WERI-Rb-1 (cell line): ENCODE measurements at regions not wholly inside any gene's neighbourhood (a gene's known extent, or its start where the extent isn't known, plus 50 kb on each side); places are given as distances from the start of the nearest gene placed in this dataset.

Experiments
- DNase-seq: peaks from one replicate; pipeline ENCODE4 v3.0.0-alpha.2; 2020
- H3K27ac ChIP-seq: fragments of 250-450 bp; sonication (Bioruptor Pico); 2 replicates; pipeline ENCODE4 v1.5.1; 2020; ENCODE audit warnings: mild to moderate bottlenecking, moderate library complexity
- H3K27me3 ChIP-seq: fragments of 250-450 bp; sonication (Bioruptor Pico); 2 replicates; pipeline ENCODE4 v1.5.1; 2021; ENCODE audit warnings: mild to moderate bottlenecking, low read depth, moderate library complexity; ENCODE audit not compliant: insufficient read depth, severe bottlenecking
- H3K36me3 ChIP-seq: fragments of 250-450 bp; sonication (Bioruptor Pico); 2 replicates; pipeline ENCODE4 v1.5.1; 2020; ENCODE audit warnings: mild to moderate bottlenecking, moderate library complexity
- H3K4me3 ChIP-seq: 2 replicates; pipeline ENCODE4 v1.5.1; 2011; ENCODE audit warnings: low read depth, mild to moderate bottlenecking, control low read depth, low read length
- H3K9me3 ChIP-seq: fragments of 250-450 bp; sonication (Bioruptor Pico); 2 replicates; pipeline ENCODE4 v1.5.1; 2021; ENCODE audit warnings: mild to moderate bottlenecking, moderate library complexity; ENCODE audit not compliant: severe bottlenecking
- TF ChIP-seq, protein P1 (sequence below): IDR thresholded peaks from 2 replicates; pipeline ENCODE4 v1.5.1; 2011; ENCODE audit warnings: low read depth, mild to moderate bottlenecking, control low read depth, inconsistent platforms, low read length

DNA sequence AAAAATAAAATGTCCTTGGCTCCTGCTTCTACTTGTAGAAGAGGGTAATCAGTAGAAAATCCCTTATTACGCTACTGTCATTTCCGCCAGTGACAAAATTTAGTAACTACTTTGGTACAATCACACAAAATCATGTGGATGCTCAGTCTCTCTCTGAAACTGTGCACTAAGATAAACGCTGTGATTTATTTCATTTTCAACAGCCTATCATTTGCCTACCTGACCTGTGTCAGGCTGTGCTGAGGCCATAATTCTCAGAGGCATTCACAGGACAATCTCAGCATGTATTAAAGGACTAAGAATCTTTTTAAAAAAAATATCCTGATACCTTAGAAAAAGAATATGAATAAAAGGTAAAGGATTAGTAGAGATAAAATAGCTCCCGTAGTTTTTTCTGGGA is 226.0 kb downstream of the RASSF9 start:
- H3K36me3 ChIP-seq = no peaks in the 10 kb centered on the region
- no peak for DNase-seq
- H3K9me3 ChIP-seq = no peaks in the 10 kb centered on the region
- TF ChIP-seq, protein P1, sequence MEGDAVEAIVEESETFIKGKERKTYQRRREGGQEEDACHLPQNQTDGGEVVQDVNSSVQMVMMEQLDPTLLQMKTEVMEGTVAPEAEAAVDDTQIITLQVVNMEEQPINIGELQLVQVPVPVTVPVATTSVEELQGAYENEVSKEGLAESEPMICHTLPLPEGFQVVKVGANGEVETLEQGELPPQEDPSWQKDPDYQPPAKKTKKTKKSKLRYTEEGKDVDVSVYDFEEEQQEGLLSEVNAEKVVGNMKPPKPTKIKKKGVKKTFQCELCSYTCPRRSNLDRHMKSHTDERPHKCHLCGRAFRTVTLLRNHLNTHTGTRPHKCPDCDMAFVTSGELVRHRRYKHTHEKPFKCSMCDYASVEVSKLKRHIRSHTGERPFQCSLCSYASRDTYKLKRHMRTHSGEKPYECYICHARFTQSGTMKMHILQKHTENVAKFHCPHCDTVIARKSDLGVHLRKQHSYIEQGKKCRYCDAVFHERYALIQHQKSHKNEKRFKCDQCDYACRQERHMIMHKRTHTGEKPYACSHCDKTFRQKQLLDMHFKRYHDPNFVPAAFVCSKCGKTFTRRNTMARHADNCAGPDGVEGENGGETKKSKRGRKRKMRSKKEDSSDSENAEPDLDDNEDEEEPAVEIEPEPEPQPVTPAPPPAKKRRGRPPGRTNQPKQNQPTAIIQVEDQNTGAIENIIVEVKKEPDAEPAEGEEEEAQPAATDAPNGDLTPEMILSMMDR = no peak
- H3K4me3 ChIP-seq = no peak overlapping the region
- H3K27ac ChIP-seq = no peak overlapping the region
- H3K27me3 ChIP-seq = no peaks in the 10 kb centered on the region

DNA sequence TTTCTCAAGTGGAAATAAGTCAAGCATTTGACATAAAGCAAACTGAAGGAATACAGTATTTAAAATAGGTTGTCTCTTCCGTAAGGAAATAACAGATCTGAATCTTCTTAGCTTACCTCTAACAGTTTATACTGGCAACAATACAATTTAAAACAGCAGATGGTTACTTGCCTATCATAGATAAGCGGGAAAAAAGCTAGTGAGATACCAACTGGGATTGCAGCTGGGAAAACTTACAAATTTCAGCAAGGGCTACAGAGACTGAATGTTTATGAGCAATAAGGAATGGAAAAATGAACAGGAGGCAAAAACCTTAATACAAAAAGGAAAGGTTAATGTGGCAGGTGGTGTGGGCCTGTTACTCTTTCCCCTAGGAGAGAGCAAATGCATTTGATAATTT is 220.0 kb downstream of the RASSF9 start:
- Histone ChIP-seq H3K36me3 (no peaks in the 10 kb centered on the region), H3K27ac (no peak overlapping the region), H3K9me3 (no peaks in the 10 kb centered on the region), H3K27me3 (no peaks in the 10 kb centered on the region), H3K4me3 (no peak overlapping the region)
- no peak for DNase-seq
- TF ChIP-seq, protein P1 = no peak

DNA sequence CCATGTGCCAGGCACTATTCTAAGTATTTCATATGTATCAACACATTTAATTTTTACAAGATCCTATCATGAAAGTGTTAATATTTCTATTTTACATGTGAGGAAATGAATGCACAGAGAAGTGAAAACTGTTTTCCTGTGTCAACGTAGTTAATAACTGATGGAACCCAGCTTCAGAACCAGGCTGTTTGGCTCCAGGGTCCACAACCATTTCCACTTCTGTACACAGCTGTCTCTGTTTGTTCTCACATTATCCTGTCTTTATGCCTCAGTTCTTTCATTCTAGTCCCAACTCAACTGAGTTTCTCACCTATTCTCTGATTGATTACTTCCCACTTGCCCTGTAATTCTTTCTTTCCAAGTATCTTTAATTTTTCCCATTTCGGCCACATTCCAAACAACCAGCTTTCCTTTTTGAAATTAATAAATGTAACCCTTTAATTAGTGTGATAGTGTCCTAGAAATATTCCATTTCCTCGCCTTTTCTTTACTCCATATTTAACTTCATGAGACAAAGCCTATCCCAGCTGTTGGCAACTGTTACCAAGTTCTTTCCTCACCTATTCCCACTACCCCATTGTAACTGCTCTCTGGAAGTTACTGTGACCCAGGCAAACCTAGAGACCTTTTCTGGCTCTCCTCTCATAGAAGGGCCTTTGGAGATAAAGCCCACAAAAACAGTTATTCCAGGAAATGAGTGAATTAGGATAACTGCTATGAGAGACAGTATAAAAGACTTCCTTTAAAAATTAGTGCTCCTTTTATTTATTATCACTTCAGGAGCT is 218.7 kb downstream of the RASSF9 start:
- no peaks in the 10 kb centered on the region for H3K36me3 ChIP-seq
- no peaks in the 10 kb centered on the region for H3K9me3 ChIP-seq
- TF ChIP-seq, protein P1 = no peak
- no peak for DNase-seq
- no peaks in the 10 kb centered on the region for H3K27me3 ChIP-seq
- no peak overlapping the region for H3K27ac ChIP-seq
- H3K4me3 ChIP-seq = no peak overlapping the region

DNA sequence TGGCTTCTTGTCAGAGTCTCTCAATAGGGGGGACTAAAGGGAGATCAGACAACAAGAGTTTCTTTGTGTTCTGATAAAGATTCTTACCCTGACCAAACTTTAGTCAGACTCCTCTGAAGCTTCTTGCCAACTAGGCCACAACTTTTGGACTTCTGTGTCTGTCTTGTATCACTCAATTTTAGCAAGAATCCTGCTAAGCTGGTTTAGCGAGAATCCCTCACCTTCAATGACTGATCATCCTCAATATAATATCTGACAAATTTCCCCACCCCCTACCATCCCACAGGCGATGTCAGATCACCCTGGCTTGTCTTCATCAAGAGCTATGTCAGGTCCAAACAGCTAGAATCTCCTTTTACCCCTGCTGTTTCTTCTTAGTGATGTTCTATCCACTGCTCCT is 215.2 kb downstream of the RASSF9 start:
- H3K9me3 ChIP-seq = no peaks in the 10 kb centered on the region
- no peaks in the 10 kb centered on the region for H3K36me3 ChIP-seq
- no peak overlapping the region for H3K27ac ChIP-seq
- no peaks in the 10 kb centered on the region for H3K27me3 ChIP-seq
- no peak overlapping the region for H3K4me3 ChIP-seq
- TF ChIP-seq, protein P1 = no peak
- DNase-seq = no peak

DNA sequence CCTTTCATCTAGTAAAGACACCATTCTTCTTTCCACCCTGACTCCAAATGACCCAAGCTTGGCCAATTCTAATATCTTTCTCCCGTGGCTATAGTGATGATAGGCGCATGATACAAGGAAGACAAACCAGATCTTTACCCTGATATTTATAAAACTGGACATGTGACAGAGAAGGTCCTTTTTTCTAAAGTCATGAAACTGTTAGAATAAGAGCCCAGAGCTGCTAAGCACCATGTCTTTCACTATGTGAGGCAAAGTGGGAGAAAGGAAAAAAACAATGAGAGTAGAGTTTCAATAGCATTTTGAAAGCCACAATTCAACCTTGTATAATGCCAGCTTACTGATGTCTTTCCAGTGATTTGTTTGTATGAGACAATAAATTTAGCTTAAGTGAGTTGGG is 212.4 kb downstream of the RASSF9 start:
- Histone ChIP-seq H3K4me3 (no peak overlapping the region), H3K36me3 (no peaks in the 10 kb centered on the region), H3K9me3 (no peaks in the 10 kb centered on the region), H3K27ac (no peak overlapping the region), H3K27me3 (no peaks in the 10 kb centered on the region)
- DNase-seq = no peak
- TF ChIP-seq, protein P1 = no peak

DNA sequence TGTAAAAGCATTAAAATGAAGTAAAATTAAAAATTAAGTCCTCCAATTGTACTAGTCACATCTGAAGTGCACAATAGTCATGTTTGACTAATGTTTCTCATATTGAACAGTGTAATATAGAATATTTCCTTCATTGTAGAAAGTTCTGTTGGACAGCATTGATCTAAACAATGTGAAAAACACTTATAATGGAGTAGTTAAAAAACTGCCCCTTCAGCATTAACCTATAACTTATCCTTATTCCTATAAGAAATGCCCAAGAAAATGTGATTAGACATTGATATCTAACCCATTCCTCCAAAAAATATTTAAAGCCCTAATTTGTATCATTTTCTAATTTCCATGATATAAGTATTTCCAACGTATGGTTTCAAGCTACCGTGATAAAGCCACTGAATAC is 210.7 kb downstream of the RASSF9 start:
- no peaks in the 10 kb centered on the region for H3K9me3 ChIP-seq

More for the DNA sequence above, 210.7 kb downstream of the RASSF9 start:
- DNase-seq = no peak
- Histone ChIP-seq H3K36me3 (no peaks in the 10 kb centered on the region), H3K4me3 (no peak overlapping the region), H3K27me3 (no peaks in the 10 kb centered on the region), H3K27ac (no peak overlapping the region)
- TF ChIP-seq, protein P1 = no peak
